ENCODE measurements at regions not wholly inside any gene's neighbourhood (a gene's known extent, or its start where the extent isn't known, plus 50 kb on each side); places are given as distances from the start of the nearest gene placed in this dataset.

- H3K27ac ChIP-seq: no peak overlapping the region
- H3K9me3 ChIP-seq (replicated peaks): no peaks in the 10 kb centered on the region
- no peaks in the 10 kb centered on the region for H3K27me3 ChIP-seq (replicated peaks)
- no peak overlapping the region for H3K4me3 ChIP-seq
- H3K36me3 ChIP-seq: no peaks in the 10 kb centered on the region
- no peaks in the 10 kb centered on the region for H3K4me1 ChIP-seq (replicated peaks)
- no peak for DNase-seq (ENCODE audit: low read depth in 1 of 2, low spot score in 2 of 2)
Measured at GRCh38 chr9:18353473-18353872, 120.5 kb upstream of the ADAMTSL1 start.

DNA sequence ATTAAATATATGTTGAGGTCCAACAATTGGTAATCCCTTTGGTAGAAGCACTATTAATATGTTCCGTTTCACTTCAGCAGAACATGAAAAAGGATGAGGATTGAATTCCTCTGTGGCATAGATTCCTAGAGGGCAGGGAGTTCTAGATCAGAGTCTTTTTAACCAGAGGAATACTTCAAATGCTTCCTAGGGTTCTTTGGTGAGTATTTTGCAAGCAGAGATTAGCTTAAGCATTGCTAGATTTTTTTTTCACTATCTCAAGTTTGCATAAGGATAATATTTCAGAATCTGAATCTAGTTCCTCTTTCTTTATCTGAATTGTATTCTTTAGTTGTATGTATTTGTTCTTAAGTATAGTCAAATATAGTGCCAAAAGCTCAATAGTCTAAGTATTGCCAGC is 116.6 kb upstream of the ADAMTSL1 start:
- no peak overlapping the region for H3K4me3 ChIP-seq
- no peaks in the 10 kb centered on the region for H3K4me1 ChIP-seq (replicated peaks)
- H3K36me3 ChIP-seq: no peaks in the 10 kb centered on the region
- H3K27ac ChIP-seq: no peak overlapping the region
- DNase-seq (ENCODE audit: low read depth in 1 of 2, low spot score in 2 of 2): no peak
- H3K9me3 ChIP-seq (replicated peaks): no peaks in the 10 kb centered on the region
- H3K27me3 ChIP-seq (replicated peaks): no peaks in the 10 kb centered on the region

- Histone ChIP-seq H3K4me3 (no peak overlapping the region), H3K9me3 (replicated peaks) (no peaks in the 10 kb centered on the region), H3K4me1 (replicated peaks) (no peaks in the 10 kb centered on the region), H3K27ac (no peak overlapping the region), H3K27me3 (replicated peaks) (no peaks in the 10 kb centered on the region), H3K36me3 (no peaks in the 10 kb centered on the region)
- DNase-seq (ENCODE audit: low read depth in 1 of 2, low spot score in 2 of 2): no peak
Measured at GRCh38 chr9:18358325-18358724, 115.6 kb upstream of the ADAMTSL1 start.

DNA sequence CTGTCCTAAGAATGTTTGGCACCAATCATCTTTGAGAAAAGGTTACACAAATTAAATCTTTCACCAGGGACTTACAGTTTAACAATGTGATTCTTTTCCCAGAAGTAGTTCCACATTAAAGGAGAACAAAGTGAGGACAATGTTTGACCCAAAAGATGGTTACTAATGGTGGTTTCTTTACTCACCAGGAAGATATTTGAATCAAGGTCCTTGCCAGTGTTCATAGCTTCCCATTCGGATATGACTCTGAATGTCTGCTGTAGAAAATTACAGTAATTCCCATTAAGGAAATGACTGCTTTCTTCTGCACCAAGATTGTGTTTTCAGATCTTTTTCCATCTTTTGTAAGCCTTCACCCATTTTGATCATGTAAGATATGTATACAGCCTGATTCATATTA is 114.6 kb upstream of the ADAMTSL1 start:
- H3K36me3 ChIP-seq: no peaks in the 10 kb centered on the region
- no peak overlapping the region for H3K27ac ChIP-seq
- no peaks in the 10 kb centered on the region for H3K4me1 ChIP-seq (replicated peaks)
- DNase-seq (ENCODE audit: low read depth in 1 of 2, low spot score in 2 of 2): no peak
- H3K4me3 ChIP-seq: no peak overlapping the region
- H3K27me3 ChIP-seq (replicated peaks): no peaks in the 10 kb centered on the region
- H3K9me3 ChIP-seq (replicated peaks): no peaks in the 10 kb centered on the region

GRCh38 chr9:18360005-18360404 is 113.9 kb upstream of the ADAMTSL1 start:
- Histone ChIP-seq H3K9me3 (replicated peaks) (no peaks in the 10 kb centered on the region), H3K36me3 (no peaks in the 10 kb centered on the region), H3K4me3 (no peak overlapping the region), H3K4me1 (replicated peaks) (no peaks in the 10 kb centered on the region), H3K27me3 (replicated peaks) (no peaks in the 10 kb centered on the region), H3K27ac (no peak overlapping the region)
- no peak for DNase-seq (ENCODE audit: low read depth in 1 of 2, low spot score in 2 of 2)

GRCh38 chr9:18361646-18362045 is 112.3 kb upstream of the ADAMTSL1 start:
- no peak for DNase-seq (ENCODE audit: low read depth in 1 of 2, low spot score in 2 of 2)
- Histone ChIP-seq H3K36me3 (no peaks in the 10 kb centered on the region), H3K27me3 (replicated peaks) (no peaks in the 10 kb centered on the region), H3K4me1 (replicated peaks) (no peaks in the 10 kb centered on the region), H3K27ac (no peak overlapping the region), H3K9me3 (replicated peaks) (no peaks in the 10 kb centered on the region), H3K4me3 (no peak overlapping the region)

DNA sequence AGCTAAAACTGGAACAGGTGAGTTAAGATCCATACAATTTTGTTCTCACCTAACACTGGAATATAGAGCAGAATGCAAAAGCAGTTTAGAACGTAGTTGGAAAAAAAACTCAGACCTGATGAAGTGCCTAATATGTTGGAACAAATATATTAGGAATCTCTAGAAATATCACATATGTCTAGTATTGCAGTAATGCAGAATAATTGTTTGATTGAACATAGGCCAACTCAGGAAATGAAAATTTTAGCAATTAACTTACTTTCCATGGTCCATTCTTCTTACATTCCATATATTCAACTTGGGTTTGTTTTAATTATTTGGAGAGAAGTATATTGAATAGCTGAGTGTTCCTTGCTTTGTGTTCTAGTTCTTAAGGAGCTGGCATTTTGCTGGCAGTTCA is 111.8 kb upstream of the ADAMTSL1 start:
- Histone ChIP-seq H3K27ac (no peak overlapping the region), H3K36me3 (no peaks in the 10 kb centered on the region), H3K9me3 (replicated peaks) (no peaks in the 10 kb centered on the region), H3K4me1 (replicated peaks) (no peaks in the 10 kb centered on the region), H3K4me3 (no peak overlapping the region), H3K27me3 (replicated peaks) (no peaks in the 10 kb centered on the region)
- no peak for DNase-seq (ENCODE audit: low read depth in 1 of 2, low spot score in 2 of 2)

DNA sequence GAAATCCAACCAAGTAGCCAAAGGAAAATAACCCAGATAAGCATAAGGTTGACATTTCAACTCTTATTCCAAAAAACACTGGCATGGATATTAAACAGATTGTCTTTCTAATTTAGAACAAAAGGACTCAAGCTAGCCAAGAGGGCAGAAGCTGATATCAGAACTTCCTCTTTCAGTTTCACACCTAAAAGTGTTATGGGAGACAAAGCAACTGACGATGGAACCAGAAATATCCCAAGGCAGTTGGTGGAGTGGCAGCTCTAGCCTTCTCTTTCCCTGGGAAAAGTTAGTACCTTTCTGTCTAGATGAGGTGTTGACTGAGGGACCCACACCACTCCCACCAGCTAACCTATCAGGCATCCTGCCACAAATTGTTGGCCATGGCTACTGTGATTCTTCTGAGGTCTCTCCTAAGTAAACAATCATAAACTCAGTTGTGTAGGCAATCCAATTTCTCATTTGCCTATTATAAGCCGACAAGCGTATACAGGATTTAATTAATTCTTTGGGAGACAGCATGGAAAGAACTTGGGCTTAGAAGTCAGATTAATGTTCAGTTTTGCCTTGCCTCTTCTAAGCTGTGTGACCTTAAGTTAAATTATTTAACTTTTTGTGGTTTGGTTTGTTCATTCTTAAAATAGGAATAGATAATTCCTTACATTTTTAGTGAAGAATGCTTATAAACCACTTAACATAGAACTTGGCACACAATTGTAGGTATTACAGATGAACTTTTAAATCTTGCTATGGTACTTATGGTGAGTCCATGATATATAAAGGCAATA is 110.9 kb upstream of the ADAMTSL1 start:
- Histone ChIP-seq H3K4me1 (replicated peaks) (no peaks in the 10 kb centered on the region), H3K36me3 (no peaks in the 10 kb centered on the region), H3K27ac (no peak overlapping the region), H3K27me3 (replicated peaks) (no peaks in the 10 kb centered on the region), H3K9me3 (replicated peaks) (no peaks in the 10 kb centered on the region), H3K4me3 (no peak overlapping the region)
- DNase-seq (ENCODE audit: low read depth in 1 of 2, low spot score in 2 of 2): peak in 1 of 2 experiments; percentile 1

DNA sequence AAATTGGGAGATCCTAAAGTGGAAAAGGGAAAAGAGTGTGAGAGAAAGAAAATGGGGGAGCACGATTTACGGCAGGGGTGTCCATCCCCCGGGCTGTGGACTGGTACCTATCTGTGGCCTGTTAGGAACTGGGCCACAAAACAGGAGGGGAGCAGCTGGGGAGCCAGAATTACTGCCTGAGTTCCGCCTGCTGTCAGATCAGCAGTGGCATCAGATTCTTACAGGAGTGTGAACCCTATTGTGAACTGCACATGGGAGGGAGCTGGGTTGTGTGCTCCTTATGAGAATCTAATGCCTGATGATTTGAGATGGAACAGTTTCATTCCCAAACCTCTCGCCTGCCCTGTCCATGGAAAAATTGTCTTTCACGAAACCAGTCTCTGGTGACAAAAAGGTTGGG is 108.3 kb upstream of the ADAMTSL1 start:
- Histone ChIP-seq H3K4me1 (replicated peaks) (no peaks in the 10 kb centered on the region), H3K27me3 (replicated peaks) (no peaks in the 10 kb centered on the region)
- no peak for DNase-seq (ENCODE audit: low read depth in 1 of 2, low spot score in 2 of 2)

GRCh38 chr9:18366184-18366583 is 107.8 kb upstream of the ADAMTSL1 start:
- no peaks in the 10 kb centered on the region for H3K36me3 ChIP-seq
- no peak overlapping the region for H3K27ac ChIP-seq
- H3K4me3 ChIP-seq: no peak overlapping the region
- H3K27me3 ChIP-seq (replicated peaks): no peaks in the 10 kb centered on the region
- DNase-seq (ENCODE audit: low read depth in 1 of 2, low spot score in 2 of 2): no peak
- H3K4me1 ChIP-seq (replicated peaks): no peaks in the 10 kb centered on the region
- H3K9me3 ChIP-seq (replicated peaks): no peaks in the 10 kb centered on the region

More for the DNA sequence above, 108.3 kb upstream of the ADAMTSL1 start:
- H3K4me3 ChIP-seq: no peak overlapping the region
- no peaks in the 10 kb centered on the region for H3K9me3 ChIP-seq (replicated peaks)
- H3K27ac ChIP-seq: no peak overlapping the region
- no peaks in the 10 kb centered on the region for H3K36me3 ChIP-seq

DNA sequence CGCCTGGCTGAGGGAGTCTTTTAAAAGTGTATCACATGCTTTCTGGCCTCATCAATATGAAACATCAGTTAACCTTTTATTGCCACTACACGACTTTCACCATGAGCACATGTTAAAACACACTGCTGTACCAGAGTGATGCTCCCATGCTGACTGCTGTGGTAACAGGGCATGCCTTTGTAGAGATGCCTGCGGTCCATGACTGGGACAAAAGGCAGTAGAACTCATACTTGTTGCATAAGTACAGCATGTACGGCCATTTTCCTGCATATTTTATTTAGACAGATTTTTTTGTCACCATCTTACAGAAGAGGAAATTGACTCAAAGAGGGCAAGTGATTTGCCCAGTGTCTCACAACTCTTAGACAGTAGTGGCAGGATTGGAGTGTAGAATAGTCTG is 105.7 kb upstream of the ADAMTSL1 start:
- no peak overlapping the region for H3K27ac ChIP-seq
- H3K9me3 ChIP-seq (replicated peaks): no peaks in the 10 kb centered on the region
- no peaks in the 10 kb centered on the region for H3K27me3 ChIP-seq (replicated peaks)
- no peaks in the 10 kb centered on the region for H3K36me3 ChIP-seq
- no peak overlapping the region for H3K4me3 ChIP-seq
- H3K4me1 ChIP-seq (replicated peaks): no peaks in the 10 kb centered on the region
- no peak for DNase-seq (ENCODE audit: low read depth in 1 of 2, low spot score in 2 of 2)

DNA sequence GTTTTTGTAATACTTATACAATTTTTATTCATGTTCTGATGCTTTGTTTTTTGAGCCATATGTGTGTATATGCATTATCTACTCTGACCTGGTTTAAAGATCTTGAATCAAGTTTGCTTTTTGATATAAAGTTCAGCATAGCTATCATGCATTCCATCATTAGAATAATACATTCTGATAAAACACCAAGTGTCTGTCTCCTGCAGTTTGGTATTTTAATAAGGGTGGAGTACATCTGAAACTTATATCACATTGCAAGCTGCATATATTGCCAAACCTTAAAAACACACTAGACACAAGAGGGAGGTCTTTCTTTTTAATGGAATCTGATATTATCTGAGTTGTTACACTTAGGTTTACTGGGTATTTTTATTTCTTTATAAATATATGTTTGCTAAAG is 102.8 kb upstream of the ADAMTSL1 start:
- Histone ChIP-seq H3K27me3 (replicated peaks) (no peaks in the 10 kb centered on the region), H3K4me1 (replicated peaks) (no peaks in the 10 kb centered on the region), H3K36me3 (no peaks in the 10 kb centered on the region), H3K4me3 (no peak overlapping the region), H3K9me3 (replicated peaks) (no peaks in the 10 kb centered on the region), H3K27ac (no peak overlapping the region)
- no peak for DNase-seq (ENCODE audit: low read depth in 1 of 2, low spot score in 2 of 2)

- no peak overlapping the region for H3K4me3 ChIP-seq
- no peaks in the 10 kb centered on the region for H3K4me1 ChIP-seq (replicated peaks)
- H3K9me3 ChIP-seq (replicated peaks): no peaks in the 10 kb centered on the region
- no peaks in the 10 kb centered on the region for H3K36me3 ChIP-seq
- no peak for DNase-seq (ENCODE audit: low read depth in 1 of 2, low spot score in 2 of 2)
- no peaks in the 10 kb centered on the region for H3K27me3 ChIP-seq (replicated peaks)
- H3K27ac ChIP-seq: no peak overlapping the region
Measured at GRCh38 chr9:18371621-18372020, 102.3 kb upstream of the ADAMTSL1 start.

DNA sequence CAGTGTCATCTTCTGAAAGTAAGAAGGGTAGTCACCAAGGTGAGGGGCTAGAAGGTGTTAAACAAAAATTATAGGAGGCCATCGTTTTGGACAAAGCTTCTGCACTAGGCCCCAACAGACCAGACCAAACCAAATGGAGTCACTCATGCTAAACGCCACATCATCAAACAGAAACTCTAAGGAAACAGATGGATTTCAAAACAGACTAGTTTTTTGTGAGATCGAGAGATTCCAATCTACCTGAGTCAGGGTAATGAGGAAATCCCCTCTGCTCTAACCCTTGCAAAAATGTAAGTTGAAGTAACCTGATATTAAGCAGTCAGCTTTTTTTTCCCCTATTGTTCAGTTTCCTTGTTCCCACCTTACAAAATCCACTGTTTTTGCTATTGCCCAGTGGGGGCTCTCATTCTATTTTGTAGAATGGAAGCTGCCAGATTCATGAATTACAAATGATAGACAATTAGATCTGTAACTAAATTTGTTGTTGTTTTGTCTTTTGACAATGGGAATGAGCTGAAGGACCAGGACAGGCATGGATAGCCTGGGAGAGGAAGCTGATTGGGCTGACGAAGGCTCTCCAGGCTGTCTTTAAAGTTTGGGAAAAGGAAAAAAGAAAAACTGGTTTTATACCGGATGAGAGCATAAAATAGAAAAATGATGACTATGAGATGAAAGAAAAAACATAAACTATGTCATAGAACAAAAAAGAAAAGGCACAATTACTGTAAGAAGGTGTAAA is 94.7 kb upstream of the ADAMTSL1 start:
- Histone ChIP-seq H3K4me1 (replicated peaks) (no peaks in the 10 kb centered on the region), H3K27me3 (replicated peaks) (no peaks in the 10 kb centered on the region), H3K4me3 (no peak overlapping the region), H3K9me3 (replicated peaks) (no peaks in the 10 kb centered on the region), H3K27ac (no peak overlapping the region), H3K36me3 (no peaks in the 10 kb centered on the region)
- DNase-seq (ENCODE audit: low read depth in 1 of 2, low spot score in 2 of 2): peak in 1 of 2 experiments; percentile 1
